NB4 (cell line): ENCODE measurements at regions not wholly inside any gene's neighbourhood (a gene's known extent, or its start where the extent isn't known, plus 50 kb on each side); places are given as distances from the start of the nearest gene placed in this dataset.
"Not testable (repeated sequence)": the region's sequence is repeated elsewhere in the genome, so short reads cannot be mapped to it uniquely, and the experiment has no call there.

Experiments
- DNase-seq: peaks from one replicate; pipeline ENCODE4 v3.0.0; 2010; ENCODE audit warnings: low read depth
- H3K4me3 ChIP-seq: one replicate; pipeline ENCODE4 v1.5.1; 2011; ENCODE audit warnings: mild to moderate bottlenecking, low read depth, low read length, moderate library complexity
- CTCF ChIP-seq: IDR thresholded peaks from one replicate; pipeline ENCODE4 v1.5.1; 2012; ENCODE audit warnings: low read depth, low read length
- MAX ChIP-seq: IDR thresholded peaks from 2 replicates; pipeline ENCODE4 v1.6.1; 2011; ENCODE audit warnings: low read depth, low read length
- MYC ChIP-seq: IDR thresholded peaks from 2 replicates; pipeline ENCODE4 v1.6.1; 2011; ENCODE audit warnings: low read depth, low read length
- POLR2A ChIP-seq: IDR thresholded peaks from 2 replicates; pipeline ENCODE4 v1.6.1; 2011; ENCODE audit warnings: mild to moderate bottlenecking; ENCODE audit not compliant: insufficient read length; ENCODE audit errors: extremely low read depth

- no peak overlapping the region for H3K4me3 ChIP-seq
- no peak for DNase-seq
- no peak for TF ChIP-seq MAX
These were observed 87.1 kb upstream of the PAX2 start for GRCh38 chr10:100658269-100658668.

- no peak for TF ChIP-seq MYC
- TF ChIP-seq POLR2A, result no peak
- no peak for TF ChIP-seq MAX
- TF ChIP-seq CTCF, result no peak
- no peak for DNase-seq
- H3K4me3 ChIP-seq, result no peak overlapping the region
These were observed 85.9 kb upstream of the PAX2 start for GRCh38 chr10:100659361-100660098.

GRCh38 chr10:100660365-100660764, 85.0 kb upstream of the PAX2 start:
- no peak overlapping the region for H3K4me3 ChIP-seq
- TF ChIP-seq MYC (no peak), POLR2A (no peak), MAX (no peak)
- no peak for DNase-seq

GRCh38 chr10:100660945-100661344, 84.4 kb upstream of the PAX2 start:
- TF ChIP-seq POLR2A, result no peak
- TF ChIP-seq MYC, result no peak
- no peak for TF ChIP-seq CTCF
- no peak for TF ChIP-seq MAX
- no peak for DNase-seq
- no peak overlapping the region for H3K4me3 ChIP-seq

- H3K4me3 ChIP-seq, result no peak overlapping the region
- no peak for TF ChIP-seq MAX
- TF ChIP-seq POLR2A, result no peak
- DNase-seq, result no peak
These were observed 83.9 kb upstream of the PAX2 start for GRCh38 chr10:100661520-100661919.

GRCh38 chr10:100662067-100662466, 83.3 kb upstream of the PAX2 start:
- no peak for TF ChIP-seq POLR2A
- TF ChIP-seq MYC, result no peak
- TF ChIP-seq MAX, result no peak
- no peak for TF ChIP-seq CTCF
- H3K4me3 ChIP-seq, result no peak overlapping the region
- no peak for DNase-seq

- no peak for DNase-seq
- H3K4me3 ChIP-seq, result no peak overlapping the region
- TF ChIP-seq CTCF, result no peak
- TF ChIP-seq POLR2A, result no peak
- no peak for TF ChIP-seq MAX
- TF ChIP-seq MYC, result no peak
These were observed 80.8 kb upstream of the PAX2 start for GRCh38 chr10:100664316-100665149.

GRCh38 chr10:100666634-100667033, 78.7 kb upstream of the PAX2 start:
- not testable (repeated sequence) for H3K4me3 ChIP-seq, DNase-seq
